ENCODE measurements at regions not wholly inside any gene's neighbourhood (a gene's known extent, or its start where the extent isn't known, plus 50 kb on each side); places are given as distances from the start of the nearest gene placed in this dataset.

DNA sequence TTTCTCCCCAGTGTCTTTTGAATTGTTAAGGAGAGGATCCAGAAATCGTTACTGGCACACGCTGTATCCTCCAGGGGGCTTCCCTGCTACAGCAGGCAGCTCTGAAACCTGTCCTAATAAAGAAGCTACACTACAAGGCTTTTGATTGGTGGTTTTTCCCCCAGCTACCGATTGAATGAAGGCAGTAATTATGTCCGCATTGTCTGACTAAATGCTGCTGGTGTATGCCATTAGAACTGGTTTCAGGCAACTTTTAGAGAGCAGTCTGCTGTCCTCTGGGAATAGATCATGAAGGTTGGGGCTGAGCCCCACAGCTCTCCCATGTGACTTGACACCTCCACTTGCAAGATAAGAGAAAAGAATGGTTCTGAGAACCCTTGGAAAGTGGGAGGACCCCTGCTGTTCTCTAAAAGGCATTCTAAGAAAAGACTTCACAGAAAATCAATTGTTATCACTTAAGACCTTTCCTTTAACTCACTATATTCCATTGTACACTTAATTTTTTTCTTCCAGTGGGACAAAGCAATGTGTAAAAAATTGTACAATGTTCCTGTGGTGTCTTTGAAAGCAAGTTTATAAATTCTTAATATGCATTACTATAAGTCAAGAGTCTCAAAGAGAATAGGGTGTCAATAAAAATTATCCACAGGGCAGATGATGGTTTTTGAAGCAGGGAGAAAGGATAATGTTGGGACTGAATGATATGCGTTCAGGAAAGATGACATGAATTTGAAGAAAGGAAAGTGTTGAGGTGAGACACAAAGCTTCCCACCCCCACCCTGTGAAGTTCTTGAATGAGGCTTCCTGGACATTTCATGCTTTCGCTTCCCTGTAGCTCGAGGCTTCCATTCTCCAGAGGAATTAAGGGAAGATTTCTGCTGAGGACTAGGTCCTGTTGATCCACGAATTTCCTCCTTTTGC lies 53.0 kb upstream of the DAZL start:
- DNase-seq (ENCODE audit: low read depth), result peak; percentile 41
- TF ChIP-seq, protein P1, sequence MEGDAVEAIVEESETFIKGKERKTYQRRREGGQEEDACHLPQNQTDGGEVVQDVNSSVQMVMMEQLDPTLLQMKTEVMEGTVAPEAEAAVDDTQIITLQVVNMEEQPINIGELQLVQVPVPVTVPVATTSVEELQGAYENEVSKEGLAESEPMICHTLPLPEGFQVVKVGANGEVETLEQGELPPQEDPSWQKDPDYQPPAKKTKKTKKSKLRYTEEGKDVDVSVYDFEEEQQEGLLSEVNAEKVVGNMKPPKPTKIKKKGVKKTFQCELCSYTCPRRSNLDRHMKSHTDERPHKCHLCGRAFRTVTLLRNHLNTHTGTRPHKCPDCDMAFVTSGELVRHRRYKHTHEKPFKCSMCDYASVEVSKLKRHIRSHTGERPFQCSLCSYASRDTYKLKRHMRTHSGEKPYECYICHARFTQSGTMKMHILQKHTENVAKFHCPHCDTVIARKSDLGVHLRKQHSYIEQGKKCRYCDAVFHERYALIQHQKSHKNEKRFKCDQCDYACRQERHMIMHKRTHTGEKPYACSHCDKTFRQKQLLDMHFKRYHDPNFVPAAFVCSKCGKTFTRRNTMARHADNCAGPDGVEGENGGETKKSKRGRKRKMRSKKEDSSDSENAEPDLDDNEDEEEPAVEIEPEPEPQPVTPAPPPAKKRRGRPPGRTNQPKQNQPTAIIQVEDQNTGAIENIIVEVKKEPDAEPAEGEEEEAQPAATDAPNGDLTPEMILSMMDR (conservative IDR thresholded peaks at IDR 0.05; ENCODE audit: low read depth, low read length), result peak; percentile 59
- H3K4me3 ChIP-seq (ENCODE audit: low read depth, low read length), result no peak overlapping the region

DNA sequence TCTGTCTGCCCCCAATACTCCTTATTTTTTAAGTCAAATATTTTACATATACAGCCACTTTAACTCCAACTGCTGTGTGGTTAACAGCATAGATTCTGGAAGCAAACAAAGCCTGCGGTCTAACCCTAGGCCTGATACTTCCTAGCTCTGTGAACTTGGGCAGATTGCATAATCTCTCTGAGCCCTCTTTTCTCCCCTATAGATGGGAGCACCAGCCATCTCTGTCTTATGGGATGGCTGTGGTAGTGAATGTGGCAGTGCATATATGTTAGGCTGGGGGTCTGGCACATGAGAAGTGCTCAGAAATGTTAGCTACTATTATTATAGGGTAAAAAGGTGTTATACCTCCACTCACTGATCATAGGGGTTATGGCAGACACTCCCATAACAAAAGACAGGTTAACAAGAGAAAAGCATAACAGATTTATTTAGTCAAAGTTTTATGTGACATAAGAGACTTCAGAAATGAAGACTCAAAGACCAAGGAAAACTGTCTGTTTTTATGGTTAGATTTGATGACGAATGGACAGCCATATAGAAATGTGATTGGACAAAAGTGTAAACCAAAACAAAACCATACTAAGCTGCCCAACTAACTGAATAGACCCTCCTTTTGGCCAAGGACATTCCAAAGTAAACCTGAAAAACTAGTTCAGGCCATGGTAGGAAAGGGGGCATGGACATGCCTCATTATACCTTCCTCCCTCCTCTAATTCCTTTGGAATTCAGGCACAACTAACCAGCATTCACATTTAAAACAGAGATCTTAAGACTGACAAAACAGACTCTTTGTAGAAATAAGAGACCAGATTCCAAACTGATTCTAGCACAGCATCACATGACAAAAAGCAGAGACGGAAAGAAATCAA lies 53.9 kb upstream of the DAZL start:
- peak; percentile 5 for DNase-seq (ENCODE audit: low read depth)
- TF ChIP-seq, protein P1 (conservative IDR thresholded peaks at IDR 0.05; ENCODE audit: low read depth, low read length), result no peak
- no peak overlapping the region for H3K4me3 ChIP-seq (ENCODE audit: low read depth, low read length)

DNA sequence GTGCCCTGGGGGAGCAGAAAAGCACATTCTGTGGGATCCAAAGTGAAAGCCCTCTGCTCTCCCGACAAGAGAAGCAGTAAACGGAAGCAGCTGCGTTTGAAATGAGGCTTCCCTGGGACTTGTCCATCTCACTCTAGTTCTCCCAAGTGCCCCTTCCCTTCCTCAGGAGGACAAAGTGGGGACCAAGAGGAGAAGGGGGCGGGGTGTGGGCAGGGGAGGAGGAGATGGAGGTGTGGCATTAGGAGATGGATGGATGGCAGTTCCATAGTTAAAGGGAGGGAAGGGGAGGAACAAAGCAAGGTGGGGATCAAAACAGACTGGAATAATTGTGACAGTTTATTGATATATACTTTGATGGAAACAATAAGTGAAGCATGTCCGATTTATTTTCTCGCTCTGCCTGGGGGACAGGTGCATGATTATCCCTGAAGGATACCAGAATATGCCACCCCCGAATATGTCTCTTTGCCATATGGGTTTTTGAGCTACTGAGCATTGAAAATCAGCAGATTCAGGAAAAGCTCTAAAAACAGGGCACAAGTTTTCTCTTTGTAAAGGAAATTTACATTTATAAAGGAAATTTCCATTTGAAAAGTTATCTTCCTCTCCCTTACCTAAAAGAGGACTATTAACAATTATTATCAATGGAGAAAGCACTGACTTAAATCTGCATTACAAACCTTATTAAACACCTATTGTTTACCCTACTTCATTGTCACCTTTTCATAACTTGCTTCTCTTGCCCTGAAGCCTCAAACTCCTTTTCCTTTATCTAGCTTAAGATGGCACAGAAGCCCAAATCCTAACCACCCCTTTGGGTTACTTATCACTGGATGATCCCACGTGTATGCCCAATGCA lies 58.9 kb upstream of the DAZL start:
- TF ChIP-seq, protein P1 (conservative IDR thresholded peaks at IDR 0.05; ENCODE audit: low read depth, low read length), result no peak
- no peak overlapping the region for H3K4me3 ChIP-seq (ENCODE audit: low read depth, low read length)

DNA sequence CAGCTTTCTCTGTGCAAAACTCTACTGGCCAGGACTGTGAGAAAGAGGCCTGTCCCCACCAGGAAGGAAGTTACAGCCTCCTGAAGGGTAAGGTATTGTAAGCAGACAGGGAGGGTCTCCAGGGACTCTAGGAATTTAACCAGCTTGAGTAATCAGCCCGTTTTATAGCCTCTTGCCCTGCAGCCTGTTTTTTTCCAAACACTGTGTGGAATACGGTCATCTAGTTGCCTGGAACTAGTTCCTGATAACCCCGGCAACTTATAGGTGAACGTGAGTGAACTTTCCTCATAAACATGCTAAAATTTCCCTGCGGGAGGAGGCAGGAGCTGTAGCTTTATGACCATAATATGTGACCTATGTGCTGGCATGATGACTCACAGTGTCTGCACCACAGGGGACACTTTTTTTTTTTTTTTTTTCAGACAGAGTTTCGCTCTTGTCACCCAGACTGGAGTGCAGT lies 60.1 kb upstream of the DAZL start:
- peak; percentile 51 for DNase-seq (ENCODE audit: low read depth)
- TF ChIP-seq, protein P1 (conservative IDR thresholded peaks at IDR 0.05; ENCODE audit: low read depth, low read length), result no peak
- H3K4me3 ChIP-seq (ENCODE audit: low read depth, low read length), result no peak overlapping the region

More for the DNA sequence above, 58.9 kb upstream of the DAZL start:
- DNase-seq (ENCODE audit: low read depth), result peak; percentile 1

DNA sequence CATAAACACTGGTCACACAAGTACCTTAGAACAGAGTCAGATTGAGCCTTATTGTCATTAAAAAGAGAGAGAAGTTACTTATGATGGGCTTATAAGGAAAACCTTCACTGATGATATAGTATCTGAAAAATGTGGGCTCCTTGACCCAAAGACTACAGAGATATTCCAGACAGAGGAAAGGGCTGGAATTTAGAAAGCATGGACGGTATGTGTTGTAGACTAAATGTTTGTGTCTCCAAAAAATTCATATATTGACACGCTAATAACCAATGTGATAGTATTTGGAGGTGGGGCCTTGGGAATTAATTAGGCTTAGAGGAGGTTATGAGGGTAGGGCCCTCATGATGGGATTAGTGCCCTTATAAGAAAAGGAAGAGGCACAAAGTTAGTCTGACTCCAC lies 61.0 kb upstream of the DAZL start:
- peak; percentile 7 for DNase-seq (ENCODE audit: low read depth)
- TF ChIP-seq, protein P1 (conservative IDR thresholded peaks at IDR 0.05; ENCODE audit: low read depth, low read length), result no peak
- H3K4me3 ChIP-seq (ENCODE audit: low read depth, low read length), result no peak overlapping the region

DNA sequence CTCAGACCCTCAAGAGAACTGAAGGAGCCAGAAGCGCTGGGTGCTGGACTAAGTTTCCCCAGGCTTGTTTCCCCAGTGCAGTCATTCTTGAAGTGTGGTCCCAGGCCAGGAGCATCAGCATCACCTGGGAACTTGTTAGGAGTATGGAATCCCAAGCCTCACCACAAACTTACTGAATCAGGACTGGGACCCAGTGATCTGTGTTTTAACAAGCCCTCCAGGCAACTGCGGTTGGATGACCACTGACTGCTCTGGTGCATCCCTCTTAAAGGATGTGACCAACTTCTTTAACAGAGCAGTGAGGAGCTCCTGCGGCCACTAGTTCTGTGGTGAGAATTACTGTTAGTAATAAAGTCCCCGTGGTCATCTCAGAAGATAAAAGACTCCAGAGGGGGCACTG lies 62.4 kb upstream of the DAZL start:
- H3K4me3 ChIP-seq (ENCODE audit: low read depth, low read length), result no peak overlapping the region
- DNase-seq (ENCODE audit: low read depth), result no peak
- TF ChIP-seq, protein P1 (conservative IDR thresholded peaks at IDR 0.05; ENCODE audit: low read depth, low read length), result no peak
